ENCODE measurements at regions not wholly inside any gene's neighbourhood (a gene's known extent, or its start where the extent isn't known, plus 50 kb on each side); places are given as distances from the start of the nearest gene placed in this dataset.
"Not testable (repeated sequence)": the region's sequence is repeated elsewhere in the genome, so short reads cannot be mapped to it uniquely, and the experiment has no call there.

DNA sequence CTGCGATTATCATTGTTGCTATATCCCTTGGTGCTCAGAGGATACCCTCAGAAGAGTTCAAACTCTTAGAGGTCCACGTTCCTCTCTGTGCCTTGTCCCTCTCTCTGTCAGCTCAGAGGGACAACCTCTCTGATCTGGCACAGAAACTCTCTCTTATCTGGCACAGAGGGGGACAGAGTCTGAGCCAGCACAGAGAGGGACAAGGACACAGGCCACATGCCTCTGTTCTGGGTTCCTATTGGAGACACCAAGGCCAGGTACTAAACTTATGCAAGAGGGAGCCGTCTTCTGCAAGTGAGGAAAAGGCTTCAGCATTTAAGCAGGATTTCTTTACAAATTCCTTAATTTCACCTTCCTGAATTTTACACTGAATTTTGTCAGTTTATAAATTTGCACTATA is 565.2 kb downstream of the TOX3 start:
- DNase-seq (ENCODE audit: low read depth, low spot score), result no peak

GRCh38 chr16:51977506-51977905 is 569.4 kb downstream of the TOX3 start:
- DNase-seq (ENCODE audit: low read depth, low spot score), result not testable (repeated sequence)

DNA sequence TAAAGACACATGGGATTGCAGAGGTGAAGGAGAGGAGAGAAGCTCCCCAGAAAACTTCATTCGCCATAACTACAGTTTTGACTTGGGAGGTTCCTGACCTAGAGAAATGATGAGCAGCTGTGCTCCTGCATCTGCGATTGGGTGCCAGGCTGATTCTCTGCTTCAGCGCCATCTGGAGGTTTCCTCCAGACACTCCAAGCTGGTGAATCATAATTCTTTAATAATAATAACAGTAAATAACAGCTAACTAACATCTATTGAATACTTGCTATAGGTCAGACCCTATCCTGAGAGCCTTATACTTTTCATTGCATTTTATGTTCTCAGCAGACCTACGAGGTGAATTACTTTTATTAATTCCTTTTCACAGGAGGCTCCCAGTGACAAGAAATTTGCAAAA is 575.8 kb downstream of the TOX3 start:
- DNase-seq (ENCODE audit: low read depth, low spot score), result peak; percentile 34

GRCh38 chr16:51968749-51969148 is 578.2 kb downstream of the TOX3 start:
- no peak for DNase-seq (ENCODE audit: low read depth, low spot score)

GRCh38 chr16:51967646-51968045 is 579.3 kb downstream of the TOX3 start:
- no peak for DNase-seq (ENCODE audit: low read depth, low spot score)

DNA sequence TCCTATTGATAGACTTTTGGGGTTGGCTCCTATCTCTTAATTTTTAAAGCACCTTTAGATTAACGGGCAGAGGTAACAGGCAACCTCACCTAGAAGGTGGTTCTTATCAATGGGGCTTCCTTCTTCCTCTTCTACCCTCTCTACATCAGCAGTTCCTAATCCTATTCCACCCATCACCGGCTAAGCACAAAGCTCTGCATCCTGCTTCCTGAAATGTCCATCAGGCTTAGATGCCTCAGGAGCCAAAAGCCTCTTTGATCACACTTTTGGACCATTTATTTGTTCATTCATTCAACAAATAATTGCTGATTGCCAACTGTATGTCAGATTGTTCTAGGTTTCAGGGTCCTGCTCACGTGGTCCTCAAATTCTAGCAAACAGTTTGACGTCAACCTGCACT is 586.0 kb downstream of the TOX3 start:
- no peak for DNase-seq (ENCODE audit: low read depth, low spot score)

- DNase-seq (ENCODE audit: low read depth, low spot score), result no peak
Observed at GRCh38 chr16:51953286-51953985, 593.5 kb downstream of the TOX3 start.

- no peak for DNase-seq (ENCODE audit: low read depth, low spot score)
Observed at GRCh38 chr16:51952500-51952899, 594.4 kb downstream of the TOX3 start.

DNA sequence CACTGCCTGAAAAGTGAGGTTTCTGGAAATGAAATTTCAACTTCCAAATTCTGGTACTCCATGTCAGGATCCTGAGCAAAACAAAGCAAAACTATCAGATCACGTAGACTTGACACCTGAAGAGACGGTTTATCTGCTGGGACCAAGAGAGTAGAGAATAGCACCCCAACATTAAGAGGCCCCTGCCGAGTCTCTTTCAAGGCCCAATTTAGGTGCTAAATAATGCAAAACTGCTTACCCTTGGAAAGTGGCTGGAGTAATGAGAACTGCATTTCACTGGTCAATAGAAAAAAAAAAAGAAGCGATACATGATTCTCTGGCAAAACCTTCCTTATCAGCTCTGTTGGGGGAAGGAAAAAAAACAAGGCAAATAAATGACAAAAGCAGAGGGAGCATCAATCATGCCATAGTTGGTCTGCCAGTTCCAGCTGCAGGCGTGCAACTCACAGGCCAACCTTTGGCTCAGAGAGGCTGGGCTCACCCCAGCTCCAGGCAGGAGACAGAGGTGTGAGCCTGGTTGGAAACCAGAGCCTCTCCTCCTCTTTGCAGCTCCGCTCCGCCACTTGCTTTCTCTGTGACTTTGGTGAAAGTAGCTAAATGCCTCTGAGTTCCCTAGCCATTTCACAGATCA is 595.2 kb downstream of the TOX3 start:
- peak; percentile 4 for DNase-seq (ENCODE audit: low read depth, low spot score)

- DNase-seq (ENCODE audit: low read depth, low spot score), result no peak
Observed at GRCh38 chr16:51950118-51950780, 596.7 kb downstream of the TOX3 start.

- no peak for DNase-seq (ENCODE audit: low read depth, low spot score)
Observed at GRCh38 chr16:51949282-51949681, 597.7 kb downstream of the TOX3 start.

- DNase-seq (ENCODE audit: low read depth, low spot score), result no peak
Observed at GRCh38 chr16:51941412-51941811, 605.5 kb downstream of the TOX3 start.

DNA sequence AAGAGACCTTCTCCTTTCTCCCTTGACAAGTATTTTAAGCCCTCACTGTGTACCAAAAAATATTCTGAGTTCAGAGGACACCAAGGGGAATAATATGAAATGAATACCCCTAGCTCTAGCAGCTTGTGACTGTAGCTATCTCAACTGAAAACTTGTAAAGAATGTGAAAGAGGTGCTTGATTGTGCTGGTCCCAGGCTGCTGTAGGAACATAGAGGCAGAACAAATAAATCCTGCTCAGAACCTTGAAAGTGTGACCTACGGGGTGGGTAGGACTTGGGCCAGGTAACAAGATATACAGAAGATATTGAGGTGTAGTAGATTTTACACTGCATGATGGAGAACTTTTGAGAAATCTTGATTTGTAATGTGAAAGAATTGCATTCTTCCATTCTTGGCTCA is 606.8 kb downstream of the TOX3 start:
- no peak for DNase-seq (ENCODE audit: low read depth, low spot score)

- no peak for DNase-seq (ENCODE audit: low read depth, low spot score)
Observed at GRCh38 chr16:51939378-51939871, 607.5 kb downstream of the TOX3 start.

DNA sequence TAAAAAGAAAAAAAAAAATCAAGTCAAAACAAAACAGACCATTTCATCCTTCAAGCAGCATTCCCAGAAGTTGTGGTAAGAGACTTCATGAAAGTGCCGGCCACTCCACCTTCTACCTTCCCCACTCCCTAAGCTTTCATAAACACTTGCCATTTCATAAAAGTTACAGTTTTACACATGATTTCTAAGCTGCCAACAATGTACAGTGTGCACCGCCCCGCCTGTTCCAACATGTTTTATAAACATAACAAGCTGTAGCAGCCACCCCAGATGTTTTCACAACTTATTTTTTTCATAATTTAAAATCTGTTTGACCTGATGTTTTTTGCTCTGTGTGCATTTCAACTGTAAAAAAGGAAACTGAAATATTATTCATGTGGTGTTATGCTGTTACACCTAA is 608.1 kb downstream of the TOX3 start:
- no peak for DNase-seq (ENCODE audit: low read depth, low spot score)

DNA sequence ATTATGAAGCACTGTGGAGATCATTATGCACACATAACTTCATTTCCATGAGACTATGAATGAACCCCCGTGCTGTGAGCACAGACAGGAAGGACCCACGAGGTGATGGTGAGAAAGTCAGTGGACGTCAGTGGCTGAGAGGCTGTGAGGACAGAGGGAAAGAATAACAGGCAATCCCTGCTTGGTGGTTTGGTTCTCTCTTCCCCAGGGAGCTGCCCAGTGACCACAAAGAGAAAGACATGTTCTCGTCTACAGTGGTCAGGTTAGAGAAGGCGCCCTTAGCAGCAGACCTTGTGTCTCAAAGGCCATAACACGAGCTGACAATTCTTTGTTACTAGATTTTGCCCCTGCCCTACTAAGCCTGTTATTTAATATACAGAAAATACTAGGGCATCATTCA is 609.2 kb downstream of the TOX3 start:
- DNase-seq (ENCODE audit: low read depth, low spot score), result no peak

GRCh38 chr16:51936846-51937245 is 610.1 kb downstream of the TOX3 start:
- no peak for DNase-seq (ENCODE audit: low read depth, low spot score)

DNA sequence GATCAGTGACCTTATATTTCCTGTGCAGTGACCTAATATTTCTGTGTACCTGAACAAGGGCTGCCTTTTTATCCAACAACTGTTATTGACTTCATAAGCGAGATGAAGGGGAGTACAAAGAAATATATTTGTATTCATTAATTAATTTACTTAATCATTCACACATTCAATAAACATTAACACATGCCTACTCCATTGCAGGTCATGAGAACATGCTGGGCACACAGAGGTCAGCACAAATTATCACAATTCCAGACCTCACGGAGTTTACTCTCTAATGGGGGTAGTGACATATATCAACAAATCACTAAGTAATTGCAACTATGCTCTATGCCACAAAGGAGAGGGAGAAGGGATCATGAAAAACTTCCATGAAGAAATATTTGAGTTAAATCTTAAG is 614.6 kb downstream of the TOX3 start:
- no peak for DNase-seq (ENCODE audit: low read depth, low spot score)

DNA sequence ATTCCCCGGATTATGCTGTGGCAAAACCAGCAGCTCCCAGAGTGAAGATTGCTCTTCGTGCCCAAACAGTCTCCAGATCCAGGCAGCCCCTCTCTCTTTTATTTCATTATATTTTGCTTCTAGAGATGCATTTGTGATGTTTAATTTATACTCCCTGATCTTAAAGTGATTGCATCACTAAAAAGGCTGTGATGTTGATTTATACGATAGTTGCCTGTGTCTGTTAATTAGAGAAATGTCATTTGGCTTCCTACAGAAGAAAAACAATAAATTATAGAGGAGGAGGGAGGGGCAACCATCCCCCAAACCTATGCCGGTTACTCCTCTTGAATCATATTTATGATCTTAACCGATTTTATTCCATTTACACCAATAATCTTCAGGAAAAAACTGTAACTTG is 615.3 kb downstream of the TOX3 start:
- no peak for DNase-seq (ENCODE audit: low read depth, low spot score)

DNA sequence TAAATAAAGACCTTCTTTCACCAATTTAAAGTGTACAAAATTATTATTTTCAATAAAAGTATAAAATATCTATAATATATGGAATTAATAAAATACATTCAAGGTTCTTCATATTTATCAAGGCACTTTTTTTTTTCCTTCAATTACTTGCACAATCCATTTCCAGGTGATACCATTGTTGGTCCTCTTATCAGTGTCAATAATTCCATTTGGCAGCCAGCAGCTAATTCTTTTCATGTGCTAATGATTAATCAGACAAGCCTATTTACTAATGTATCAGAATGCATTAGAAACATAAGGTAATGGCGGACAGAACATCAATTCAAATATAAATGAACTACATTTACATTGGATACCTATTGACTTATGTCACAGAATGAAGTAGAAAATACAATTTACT is 622.2 kb downstream of the TOX3 start:
- DNase-seq (ENCODE audit: low read depth, low spot score), result no peak

- DNase-seq (ENCODE audit: low read depth, low spot score), result no peak
Observed at GRCh38 chr16:51922476-51922875, 624.5 kb downstream of the TOX3 start.

GRCh38 chr16:51919736-51920135 is 627.2 kb downstream of the TOX3 start:
- no peak for DNase-seq (ENCODE audit: low read depth, low spot score)

DNA sequence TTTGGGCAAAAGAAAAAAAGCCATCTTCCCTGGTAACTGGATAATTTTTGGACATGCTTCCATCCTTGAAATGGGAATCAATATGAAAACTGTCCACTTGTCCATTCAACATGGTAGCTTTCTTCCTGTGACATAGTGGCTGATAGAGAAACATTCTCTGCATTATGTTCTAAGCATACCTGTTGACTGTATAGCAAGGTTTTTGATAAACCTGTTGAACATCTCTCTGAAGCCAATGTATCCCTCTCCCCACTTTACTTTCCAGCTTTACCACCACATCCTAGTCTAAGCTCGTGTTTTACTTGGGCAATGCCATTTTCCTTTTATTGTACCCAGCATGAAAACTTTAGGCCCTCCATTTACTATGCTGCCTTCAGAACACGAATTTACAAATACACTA is 630.1 kb downstream of the TOX3 start:
- DNase-seq (ENCODE audit: low read depth, low spot score), result no peak
